Upper lobe of left lung (tissue), 4 donors: ENCODE measurements at regions not wholly inside any gene's neighbourhood (a gene's known extent, or its start where the extent isn't known, plus 50 kb on each side); places are given as distances from the start of the nearest gene placed in this dataset.

Experiments used
- POLR2A ChIP-seq, 4 donors: fragments of 450-650 bp; IDR thresholded peaks; one replicate each; pipeline ENCODE4 v1.5.1; 2016 to 2017; ENCODE audit warnings: antibody characterized with exemption in 4 of 4, mild to moderate bottlenecking in 2 of 4
- TF ChIP-seq, protein P1 (sequence below), 6 experiments: fragments of 450-650 bp in 4 of 6; fragments of 200-600 bp in 2 of 6; sonication (generic) in 2 of 6; IDR thresholded peaks; one replicate each; pipeline ENCODE4 v1.5.1; 2016 to 2019; ENCODE audit warnings: antibody characterized with exemption in 6 of 6

- no peak for TF ChIP-seq POLR2A (IDR thresholded peaks at IDR 0.05)
- TF ChIP-seq, protein P1, sequence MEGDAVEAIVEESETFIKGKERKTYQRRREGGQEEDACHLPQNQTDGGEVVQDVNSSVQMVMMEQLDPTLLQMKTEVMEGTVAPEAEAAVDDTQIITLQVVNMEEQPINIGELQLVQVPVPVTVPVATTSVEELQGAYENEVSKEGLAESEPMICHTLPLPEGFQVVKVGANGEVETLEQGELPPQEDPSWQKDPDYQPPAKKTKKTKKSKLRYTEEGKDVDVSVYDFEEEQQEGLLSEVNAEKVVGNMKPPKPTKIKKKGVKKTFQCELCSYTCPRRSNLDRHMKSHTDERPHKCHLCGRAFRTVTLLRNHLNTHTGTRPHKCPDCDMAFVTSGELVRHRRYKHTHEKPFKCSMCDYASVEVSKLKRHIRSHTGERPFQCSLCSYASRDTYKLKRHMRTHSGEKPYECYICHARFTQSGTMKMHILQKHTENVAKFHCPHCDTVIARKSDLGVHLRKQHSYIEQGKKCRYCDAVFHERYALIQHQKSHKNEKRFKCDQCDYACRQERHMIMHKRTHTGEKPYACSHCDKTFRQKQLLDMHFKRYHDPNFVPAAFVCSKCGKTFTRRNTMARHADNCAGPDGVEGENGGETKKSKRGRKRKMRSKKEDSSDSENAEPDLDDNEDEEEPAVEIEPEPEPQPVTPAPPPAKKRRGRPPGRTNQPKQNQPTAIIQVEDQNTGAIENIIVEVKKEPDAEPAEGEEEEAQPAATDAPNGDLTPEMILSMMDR (IDR thresholded peaks at IDR 0.05), result peak in 2 of 6 experiments; percentile 19 to 28
These were observed 168.1 kb upstream of the DAAM1 start for GRCh38 chr14:59020382-59020781.
